GM12892 (cell line): ENCODE measurements at regions not wholly inside any gene's neighbourhood (a gene's known extent, or its start where the extent isn't known, plus 50 kb on each side); places are given as distances from the start of the nearest gene placed in this dataset.

Experiments
- POLR2A ChIP-seq: IDR thresholded peaks from 2 replicates; pipeline ENCODE4 v1.6.1; 2011; ENCODE audit warnings: low read depth, low read length, control low read depth
- POLR2AphosphoS5 ChIP-seq: IDR thresholded peaks from 2 replicates; pipeline ENCODE4 v1.6.1; 2011; ENCODE audit warnings: low read depth, low read length, control low read depth

DNA sequence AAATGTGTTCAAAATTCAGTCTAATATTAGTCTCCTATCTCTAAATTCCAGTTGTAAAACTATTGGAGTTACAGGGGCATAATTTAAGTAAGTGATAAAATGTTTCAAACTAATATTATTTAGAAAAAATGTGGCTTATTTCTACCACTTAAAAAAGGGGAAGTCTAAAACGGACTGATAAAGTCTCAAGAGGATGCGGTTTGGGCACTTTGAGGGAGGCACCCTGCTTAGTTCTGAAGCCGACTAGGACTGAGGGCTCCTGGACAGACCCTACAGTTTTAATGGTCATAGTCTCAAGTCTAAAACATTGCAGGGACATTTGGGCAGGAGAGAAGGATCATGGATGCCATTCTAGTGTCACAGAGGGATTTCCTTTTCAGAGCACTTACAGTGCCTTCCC lies 566.3 kb downstream of the NR2F2 start:
- no peak for TF ChIP-seq POLR2A
- no peak for TF ChIP-seq POLR2AphosphoS5
